ENCODE measurements at regions not wholly inside any gene's neighbourhood (a gene's known extent, or its start where the extent isn't known, plus 50 kb on each side); places are given as distances from the start of the nearest gene placed in this dataset.
"Not testable (repeated sequence)": the region's sequence is repeated elsewhere in the genome, so short reads cannot be mapped to it uniquely, and the experiment has no call there.

- TF ChIP-seq ZHX1 (conservative IDR thresholded peaks at IDR 0.05; ENCODE audit: low read length) = no peak
- no peak for TF ChIP-seq MXI1 (IDR thresholded peaks at IDR 0.05; ENCODE audit: low read depth, low read length)
- no peak for TF ChIP-seq ZFP30 (CRISPR knock-in tag; IDR thresholded peaks at IDR 0.05; ENCODE audit: borderline replicate concordance)
- TF ChIP-seq ZNF507 (tag; conservative IDR thresholded peaks at IDR 0.05) = no peak
- TF ChIP-seq TBP (optimal IDR thresholded peaks at IDR 0.05; ENCODE audit: low read depth, low read length) = no peak
- no peak for TF ChIP-seq ZNF584 (CRISPR knock-in tag; IDR thresholded peaks at IDR 0.05; ENCODE audit: low read depth)
- TF ChIP-seq POLR3G (IDR thresholded peaks at IDR 0.05; ENCODE audit: extremely low read depth, insufficient read length, insufficient replicate concordance) = no peak
- no peak for TF ChIP-seq KLF10 (CRISPR knock-in tag; IDR thresholded peaks at IDR 0.05)
Observed at GRCh38 chr7:115600207-115600606, 430.4 kb downstream of the TFEC start (continued).

- H3K4me2 ChIP-seq (ENCODE audit: insufficient read depth, low read length); ATAC-seq; H3K9me3 ChIP-seq (replicated peaks; ENCODE audit: control insufficient read depth, insufficient read depth, low read depth, low read length); H3K9ac ChIP-seq (ENCODE audit: insufficient read depth in 1 of 2, low read depth in 2 of 2, low read length in 2 of 2); H3K27ac ChIP-seq (ENCODE audit: extremely low read depth, low read depth, low read length); H3K79me2 ChIP-seq (ENCODE audit: control insufficient read depth, insufficient read depth, low read length); POLR2A ChIA-PET; BruUV-seq (replicated peaks); CTCF ChIA-PET (ENCODE audit: low intra/inter-chr PET ratio); H3K4me1 ChIP-seq (replicated peaks in 1 of 2; ENCODE audit: control insufficient read depth in 2 of 2, insufficient read depth in 2 of 2, low read length in 2 of 2); H3K4me3 ChIP-seq; H3K36me3 ChIP-seq (ENCODE audit: control insufficient read depth, insufficient read depth, low read length); FAIRE-seq; in situ Hi-C loops (cut with MboI); H4K20me1 ChIP-seq (replicated peaks; ENCODE audit: control insufficient read depth, insufficient read depth, low read length); intact Hi-C loops (cut with micrococcal nuclease); H2AFZ ChIP-seq (ENCODE audit: low read depth, low read length); DNase-seq (ENCODE audit: extremely low read depth in 1 of 4, low spot score in 3 of 4); H3K9me1 ChIP-seq (ENCODE audit: control insufficient read depth, insufficient read depth, low read length); H3K27me3 ChIP-seq (ENCODE audit: control insufficient read depth in 2 of 2, insufficient read depth in 2 of 2, low read length in 2 of 2): not testable (repeated sequence)
- peak; percentile 69 for TF ChIP-seq ZNF146 (CRISPR knock-in tag; IDR thresholded peaks at IDR 0.05; ENCODE audit: unreplicated experiment)
- WGBS (ENCODE audit: insufficient coverage, low coverage, missing lambda C conversion rate) = 5% methylated on average over 2 of the region's 2 CpGs
Observed at GRCh38 chr7:115599184-115599583, 431.4 kb downstream of the TFEC start.
